ENCODE measurements at regions not wholly inside any gene's neighbourhood (a gene's known extent, or its start where the extent isn't known, plus 50 kb on each side); places are given as distances from the start of the nearest gene placed in this dataset.

- H3K4me3 Mint-ChIP-seq, result no peak overlapping the region
- Histone ChIP-seq H3K4me1 (ENCODE audit: control insufficient read depth, insufficient read depth, low read length, poor library complexity, severe bottlenecking) (no peaks in the 10 kb centered on the region), H3K9me3 (ENCODE audit: control insufficient read depth in 2 of 2, low read length in 2 of 2) (no peaks in the 10 kb centered on the region), H3K4me3 (ENCODE audit: low read depth, low read length) (no peak overlapping the region), H3K27me3 (ENCODE audit: control insufficient read depth, insufficient read depth, low read length) (no peaks in the 10 kb centered on the region), H3K27ac (ENCODE audit: insufficient read depth, low read length, poor library complexity, severe bottlenecking) (no peak overlapping the region), H3K36me3 (ENCODE audit: control insufficient read depth, insufficient read depth, low read length) (no peaks in the 10 kb centered on the region)
- no peak for ATAC-seq (ENCODE audit: low read depth in 2 of 2)
- no peak for DNase-seq
- H3K4me1 Mint-ChIP-seq, result no peaks in the 10 kb centered on the region
- no peaks in the 10 kb centered on the region for H3K27me3 Mint-ChIP-seq
- H3K9me3 Mint-ChIP-seq, result peaks cover 0 to 7% (median 0%) of the 10 kb centered on the region in 7 donors
- no peak overlapping the region for H3K27ac Mint-ChIP-seq
- no peaks in the 10 kb centered on the region for H3K36me3 Mint-ChIP-seq
Observed at GRCh38 chr6:74610352-74610751, 595.5 kb downstream of the COL12A1 start.

- no peak overlapping the region for H3K27ac Mint-ChIP-seq
- no peaks in the 10 kb centered on the region for H3K4me1 Mint-ChIP-seq
- Histone ChIP-seq H3K4me1 (ENCODE audit: control insufficient read depth, insufficient read depth, low read length, poor library complexity, severe bottlenecking) (no peaks in the 10 kb centered on the region), H3K27ac (ENCODE audit: insufficient read depth, low read length, poor library complexity, severe bottlenecking) (no peak overlapping the region), H3K9me3 (ENCODE audit: control insufficient read depth in 2 of 2, low read length in 2 of 2) (no peaks in the 10 kb centered on the region), H3K4me3 (ENCODE audit: low read depth, low read length) (no peak overlapping the region), H3K27me3 (ENCODE audit: control insufficient read depth, insufficient read depth, low read length) (no peaks in the 10 kb centered on the region), H3K36me3 (ENCODE audit: control insufficient read depth, insufficient read depth, low read length) (no peaks in the 10 kb centered on the region)
- H3K27me3 Mint-ChIP-seq, result no peaks in the 10 kb centered on the region
- no peaks in the 10 kb centered on the region for H3K36me3 Mint-ChIP-seq
- DNase-seq (no peak), ATAC-seq (ENCODE audit: low read depth in 2 of 2) (no peak)
- no peak overlapping the region for H3K4me3 Mint-ChIP-seq
- peaks cover 0 to 7% (median 3%) of the 10 kb centered on the region in 7 donors for H3K9me3 Mint-ChIP-seq
Observed at GRCh38 chr6:74609871-74610270, 596.0 kb downstream of the COL12A1 start.

- H3K9me3 Mint-ChIP-seq, result peaks cover 0 to 3% (median 1%) of the 10 kb centered on the region in 7 donors
- Histone ChIP-seq H3K4me3 (ENCODE audit: low read depth, low read length) (no peak overlapping the region), H3K27ac (ENCODE audit: insufficient read depth, low read length, poor library complexity, severe bottlenecking) (no peak overlapping the region), H3K9me3 (ENCODE audit: control insufficient read depth in 2 of 2, low read length in 2 of 2) (no peaks in the 10 kb centered on the region), H3K4me1 (ENCODE audit: control insufficient read depth, insufficient read depth, low read length, poor library complexity, severe bottlenecking) (no peaks in the 10 kb centered on the region), H3K27me3 (ENCODE audit: control insufficient read depth, insufficient read depth, low read length) (no peaks in the 10 kb centered on the region), H3K36me3 (ENCODE audit: control insufficient read depth, insufficient read depth, low read length) (no peaks in the 10 kb centered on the region)
- no peak overlapping the region for H3K27ac Mint-ChIP-seq
- DNase-seq, result no peak
- ATAC-seq (ENCODE audit: low read depth in 2 of 2), result no peak
- H3K4me1 Mint-ChIP-seq, result no peaks in the 10 kb centered on the region
- H3K4me3 Mint-ChIP-seq, result no peak overlapping the region
- H3K27me3 Mint-ChIP-seq, result no peaks in the 10 kb centered on the region
- H3K36me3 Mint-ChIP-seq, result no peaks in the 10 kb centered on the region
Observed at GRCh38 chr6:74607934-74608333, 597.9 kb downstream of the COL12A1 start.

GRCh38 chr6:74607468-74607867 lies 598.4 kb downstream of the COL12A1 start:
- Mint-ChIP-seq H3K27ac (no peak overlapping the region), H3K4me1 (no peaks in the 10 kb centered on the region), H3K36me3 (no peaks in the 10 kb centered on the region), H3K4me3 (no peak overlapping the region), H3K27me3 (no peaks in the 10 kb centered on the region), H3K9me3 (peaks cover 0 to 3% (median 1%) of the 10 kb centered on the region in 7 donors)
- DNase-seq, result no peak
- no peak for ATAC-seq (ENCODE audit: low read depth in 2 of 2)
- H3K4me1 ChIP-seq (ENCODE audit: control insufficient read depth, insufficient read depth, low read length, poor library complexity, severe bottlenecking), result no peaks in the 10 kb centered on the region
- no peak overlapping the region for H3K4me3 ChIP-seq (ENCODE audit: low read depth, low read length)
- no peaks in the 10 kb centered on the region for H3K36me3 ChIP-seq (ENCODE audit: control insufficient read depth, insufficient read depth, low read length)
- no peak overlapping the region for H3K27ac ChIP-seq (ENCODE audit: insufficient read depth, low read length, poor library complexity, severe bottlenecking)
- H3K9me3 ChIP-seq (ENCODE audit: control insufficient read depth in 2 of 2, low read length in 2 of 2), result no peaks in the 10 kb centered on the region
- H3K27me3 ChIP-seq (ENCODE audit: control insufficient read depth, insufficient read depth, low read length), result no peaks in the 10 kb centered on the region

- H3K4me1 Mint-ChIP-seq, result no peaks in the 10 kb centered on the region
- H3K36me3 ChIP-seq (ENCODE audit: control insufficient read depth, insufficient read depth, low read length), result no peaks in the 10 kb centered on the region
- no peak for DNase-seq
- no peaks in the 10 kb centered on the region for H3K27me3 ChIP-seq (ENCODE audit: control insufficient read depth, insufficient read depth, low read length)
- no peak overlapping the region for H3K27ac ChIP-seq (ENCODE audit: insufficient read depth, low read length, poor library complexity, severe bottlenecking)
- no peak overlapping the region for H3K4me3 ChIP-seq (ENCODE audit: low read depth, low read length)
- no peaks in the 10 kb centered on the region for H3K9me3 ChIP-seq (ENCODE audit: control insufficient read depth in 2 of 2, low read length in 2 of 2)
- H3K9me3 Mint-ChIP-seq, result peaks cover 0 to 3% (median 1%) of the 10 kb centered on the region in 7 donors
- no peaks in the 10 kb centered on the region for H3K36me3 Mint-ChIP-seq
- peak overlapping the region in 1 of 3 donors; percentile 90 for H3K27ac Mint-ChIP-seq
- H3K27me3 Mint-ChIP-seq, result no peaks in the 10 kb centered on the region
- H3K4me1 ChIP-seq (ENCODE audit: control insufficient read depth, insufficient read depth, low read length, poor library complexity, severe bottlenecking), result no peaks in the 10 kb centered on the region
- ATAC-seq (ENCODE audit: low read depth in 2 of 2), result no peak
- no peak overlapping the region for H3K4me3 Mint-ChIP-seq
Observed at GRCh38 chr6:74606582-74607071, 599.2 kb downstream of the COL12A1 start.

DNA sequence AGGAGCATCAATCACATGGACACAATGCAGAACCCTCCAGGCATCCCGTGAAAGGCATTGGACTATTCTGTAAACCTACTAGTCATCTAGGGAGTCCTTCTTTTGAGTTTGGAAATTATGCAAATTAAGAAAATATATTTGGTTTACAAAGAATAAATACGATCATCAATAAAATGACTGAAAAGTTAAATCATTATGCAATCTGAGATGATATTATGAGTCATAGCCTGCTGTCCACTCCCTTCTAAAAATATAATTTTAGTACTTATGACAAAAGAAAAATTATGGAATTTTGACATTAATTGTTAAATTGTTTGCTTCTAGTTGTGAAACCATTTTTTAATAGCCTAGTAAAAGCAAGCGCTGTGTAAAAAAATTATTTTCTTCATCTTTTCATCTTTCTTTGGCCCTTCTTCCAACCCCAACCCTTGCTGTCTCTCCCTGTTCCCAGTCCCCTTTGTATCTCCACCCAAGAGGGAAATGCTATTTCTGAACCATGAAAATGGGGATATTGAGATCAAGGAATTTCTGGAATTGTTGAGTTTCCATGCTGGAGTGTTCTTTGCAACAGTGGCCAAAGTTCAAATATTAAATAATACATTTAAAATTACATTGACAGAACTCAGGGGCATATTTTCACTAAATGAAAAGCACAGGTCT lies 599.8 kb downstream of the COL12A1 start:
- Mint-ChIP-seq H3K27me3 (no peaks in the 10 kb centered on the region), H3K4me1 (no peaks in the 10 kb centered on the region), H3K27ac (no peak overlapping the region), H3K9me3 (peaks cover 0 to 3% (median 1%) of the 10 kb centered on the region in 7 donors), H3K4me3 (no peak overlapping the region), H3K36me3 (no peaks in the 10 kb centered on the region)
- ATAC-seq (ENCODE audit: low read depth in 2 of 2) (no peak), DNase-seq (no peak)
- Histone ChIP-seq H3K9me3 (ENCODE audit: control insufficient read depth in 2 of 2, low read length in 2 of 2) (no peaks in the 10 kb centered on the region), H3K36me3 (ENCODE audit: control insufficient read depth, insufficient read depth, low read length) (no peaks in the 10 kb centered on the region), H3K27ac (ENCODE audit: insufficient read depth, low read length, poor library complexity, severe bottlenecking) (no peak overlapping the region), H3K4me1 (ENCODE audit: control insufficient read depth, insufficient read depth, low read length, poor library complexity, severe bottlenecking) (no peaks in the 10 kb centered on the region), H3K27me3 (ENCODE audit: control insufficient read depth, insufficient read depth, low read length) (no peaks in the 10 kb centered on the region), H3K4me3 (ENCODE audit: low read depth, low read length) (no peak overlapping the region)

DNA sequence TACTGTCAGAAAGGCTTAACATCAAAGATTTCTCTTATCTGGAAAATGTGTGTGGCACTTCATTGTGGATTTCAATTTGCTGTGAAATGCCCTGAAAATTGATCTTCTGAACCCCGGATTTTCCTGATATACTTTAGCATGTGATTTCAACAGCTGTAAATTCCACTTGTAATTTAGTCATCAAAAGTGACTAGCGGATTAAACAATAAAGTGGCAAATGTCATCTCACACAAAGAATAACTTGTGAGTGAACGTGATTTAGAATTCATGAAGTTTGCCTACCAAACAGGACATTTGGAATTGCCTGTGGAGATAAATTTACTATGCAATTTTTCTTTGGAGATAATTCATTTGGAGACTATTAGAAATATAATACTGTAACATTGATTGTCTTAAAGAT lies 601.6 kb downstream of the COL12A1 start:
- H3K9me3 ChIP-seq (ENCODE audit: control insufficient read depth in 2 of 2, low read length in 2 of 2), result no peaks in the 10 kb centered on the region
- no peaks in the 10 kb centered on the region for H3K36me3 Mint-ChIP-seq
- no peak overlapping the region for H3K27ac Mint-ChIP-seq
- H3K9me3 Mint-ChIP-seq, result peaks cover 0 to 3% (median 1%) of the 10 kb centered on the region in 7 donors
- H3K4me1 Mint-ChIP-seq, result no peaks in the 10 kb centered on the region
- no peaks in the 10 kb centered on the region for H3K27me3 ChIP-seq (ENCODE audit: control insufficient read depth, insufficient read depth, low read length)
- H3K4me1 ChIP-seq (ENCODE audit: control insufficient read depth, insufficient read depth, low read length, poor library complexity, severe bottlenecking), result no peaks in the 10 kb centered on the region
- no peak for DNase-seq
- no peaks in the 10 kb centered on the region for H3K27me3 Mint-ChIP-seq
- H3K4me3 Mint-ChIP-seq, result no peak overlapping the region
- H3K27ac ChIP-seq (ENCODE audit: insufficient read depth, low read length, poor library complexity, severe bottlenecking), result no peak overlapping the region
- no peaks in the 10 kb centered on the region for H3K36me3 ChIP-seq (ENCODE audit: control insufficient read depth, insufficient read depth, low read length)
- no peak for ATAC-seq (ENCODE audit: low read depth in 2 of 2)
- H3K4me3 ChIP-seq (ENCODE audit: low read depth, low read length), result no peak overlapping the region

Data from CD4-positive, CD25-positive, alpha-beta regulatory T cell (primary cell).